ENCODE measurements at regions not wholly inside any gene's neighbourhood (a gene's known extent, or its start where the extent isn't known, plus 50 kb on each side); places are given as distances from the start of the nearest gene placed in this dataset.
"Not testable (repeated sequence)": the region's sequence is repeated elsewhere in the genome, so short reads cannot be mapped to it uniquely, and the experiment has no call there.

GRCh38 chr22:25426530-25427308 is 137.8 kb upstream of the GRK3 start:
- H3K27me3 ChIP-seq (ENCODE audit: insufficient read depth, low read depth, low read length) = peaks cover 22% of the 10 kb centered on the region
- H3K27ac ChIP-seq (ENCODE audit: low read length); H4K20me1 ChIP-seq (ENCODE audit: insufficient read depth); H3K4me3 ChIP-seq (ENCODE audit: low read length); H2AFZ ChIP-seq (ENCODE audit: low read depth, low read length); H3K9ac ChIP-seq (ENCODE audit: low read length); H3K4me2 ChIP-seq (ENCODE audit: low read length); H3K9me2 ChIP-seq (ENCODE audit: insufficient read depth, low read length); H3K79me2 ChIP-seq (replicated peaks; ENCODE audit: insufficient read depth, low read length); H3K9me3 ChIP-seq (ENCODE audit: low read length); H3F3A ChIP-seq (ENCODE audit: insufficient read depth, low read length, poor library complexity, severe bottlenecking); H3K36me3 ChIP-seq (ENCODE audit: insufficient read depth, low read length): not testable (repeated sequence)

GRCh38 chr22:25431637-25432342 is 132.7 kb upstream of the GRK3 start:
- H3K27me3 ChIP-seq (ENCODE audit: insufficient read depth, low read depth, low read length); H4K20me1 ChIP-seq (ENCODE audit: insufficient read depth); H3K4me2 ChIP-seq (ENCODE audit: low read length); H3K79me2 ChIP-seq (replicated peaks; ENCODE audit: insufficient read depth, low read length); H2AFZ ChIP-seq (ENCODE audit: low read depth, low read length); H3F3A ChIP-seq (ENCODE audit: insufficient read depth, low read length, poor library complexity, severe bottlenecking); H3K4me3 ChIP-seq (ENCODE audit: low read length); H3K9me3 ChIP-seq (ENCODE audit: low read length); H3K36me3 ChIP-seq (ENCODE audit: insufficient read depth, low read length); H3K9ac ChIP-seq (ENCODE audit: low read length); H3K9me2 ChIP-seq (ENCODE audit: insufficient read depth, low read length); H3K27ac ChIP-seq (ENCODE audit: low read length): not testable (repeated sequence)

- H2AFZ ChIP-seq (ENCODE audit: low read depth, low read length); H3K79me2 ChIP-seq (replicated peaks; ENCODE audit: insufficient read depth, low read length); H3K36me3 ChIP-seq (ENCODE audit: insufficient read depth, low read length); H3K9me3 ChIP-seq (ENCODE audit: low read length); H3K9me2 ChIP-seq (ENCODE audit: insufficient read depth, low read length); H3K4me2 ChIP-seq (ENCODE audit: low read length); H3K4me3 ChIP-seq (ENCODE audit: low read length); H3F3A ChIP-seq (ENCODE audit: insufficient read depth, low read length, poor library complexity, severe bottlenecking); H3K9ac ChIP-seq (ENCODE audit: low read length); H4K20me1 ChIP-seq (ENCODE audit: insufficient read depth); H3K27me3 ChIP-seq (ENCODE audit: insufficient read depth, low read depth, low read length); H3K27ac ChIP-seq (ENCODE audit: low read length): not testable (repeated sequence)
Measured at GRCh38 chr22:25433381-25433970, 131.0 kb upstream of the GRK3 start.

- H3K9me3 ChIP-seq (ENCODE audit: low read length) = no peaks in the 10 kb centered on the region
- no peak overlapping the region for H3K4me3 ChIP-seq (ENCODE audit: low read length)
- no peaks in the 10 kb centered on the region for H3K36me3 ChIP-seq (ENCODE audit: insufficient read depth, low read length)
- H3K79me2 ChIP-seq (replicated peaks; ENCODE audit: insufficient read depth, low read length) = no peaks in the 10 kb centered on the region
- H3K4me2 ChIP-seq (ENCODE audit: low read length) = no peak overlapping the region
- no peak for TF ChIP-seq RAD21 (conservative IDR thresholded peaks at IDR 0.05)
- no peak for TF ChIP-seq SMC3 (conservative IDR thresholded peaks at IDR 0.05; ENCODE audit: poor library complexity)
- H3F3A ChIP-seq (ENCODE audit: insufficient read depth, low read length, poor library complexity, severe bottlenecking) = no peaks in the 10 kb centered on the region
- no peaks in the 10 kb centered on the region for H4K20me1 ChIP-seq (ENCODE audit: insufficient read depth)
- no peak overlapping the region for H2AFZ ChIP-seq (ENCODE audit: low read depth, low read length)
- H3K9me2 ChIP-seq (ENCODE audit: insufficient read depth, low read length) = no peaks in the 10 kb centered on the region
- no peaks in the 10 kb centered on the region for H3K27me3 ChIP-seq (ENCODE audit: insufficient read depth, low read depth, low read length)
- H3K9ac ChIP-seq (ENCODE audit: low read length) = peak overlapping the region; percentile 8
- no peak overlapping the region for H3K27ac ChIP-seq (ENCODE audit: low read length)
Measured at GRCh38 chr22:25437414-25438160, 126.9 kb upstream of the GRK3 start.
